ENCODE measurements at regions not wholly inside any gene's neighbourhood (a gene's known extent, or its start where the extent isn't known, plus 50 kb on each side); places are given as distances from the start of the nearest gene placed in this dataset.

GRCh38 chr4:59727745-59728144, 1472.4 kb upstream of the ADGRL3 start:
- H3K4me3 ChIP-seq (ENCODE audit: low read depth, low read length), result no peak overlapping the region
- TF ChIP-seq CTCF (IDR thresholded peaks at IDR 0.05; ENCODE audit: borderline replicate concordance, insufficient read depth, low read depth, low read length), result no peak

GRCh38 chr4:59728496-59728895, 1471.6 kb upstream of the ADGRL3 start:
- no peak for TF ChIP-seq CTCF (IDR thresholded peaks at IDR 0.05; ENCODE audit: borderline replicate concordance, insufficient read depth, low read depth, low read length)
- no peak overlapping the region for H3K4me3 ChIP-seq (ENCODE audit: low read depth, low read length)

- TF ChIP-seq CTCF (IDR thresholded peaks at IDR 0.05; ENCODE audit: borderline replicate concordance, insufficient read depth, low read depth, low read length), result no peak
Observed at GRCh38 chr4:59729321-59729720, 1470.8 kb upstream of the ADGRL3 start.

GRCh38 chr4:59748433-59748832, 1451.7 kb upstream of the ADGRL3 start:
- TF ChIP-seq CTCF (IDR thresholded peaks at IDR 0.05; ENCODE audit: borderline replicate concordance, insufficient read depth, low read depth, low read length), result no peak
- H3K4me3 ChIP-seq (ENCODE audit: low read depth, low read length), result no peak overlapping the region

More at GRCh38 chr4:59729321-59729720, 1470.8 kb upstream of the ADGRL3 start:
- no peak overlapping the region for H3K4me3 ChIP-seq (ENCODE audit: low read depth, low read length)

- no peak for TF ChIP-seq CTCF (IDR thresholded peaks at IDR 0.05; ENCODE audit: borderline replicate concordance, insufficient read depth, low read depth, low read length)
Observed at GRCh38 chr4:59759082-59759825, 1440.9 kb upstream of the ADGRL3 start.

GRCh38 chr4:59762344-59762743, 1437.8 kb upstream of the ADGRL3 start:
- H3K4me3 ChIP-seq (ENCODE audit: low read depth, low read length), result no peak overlapping the region
- no peak for TF ChIP-seq CTCF (IDR thresholded peaks at IDR 0.05; ENCODE audit: borderline replicate concordance, insufficient read depth, low read depth, low read length)

More at GRCh38 chr4:59759082-59759825, 1440.9 kb upstream of the ADGRL3 start:
- no peak overlapping the region for H3K4me3 ChIP-seq (ENCODE audit: low read depth, low read length)

- no peak for TF ChIP-seq CTCF (IDR thresholded peaks at IDR 0.05; ENCODE audit: borderline replicate concordance, insufficient read depth, low read depth, low read length)
- no peak overlapping the region for H3K4me3 ChIP-seq (ENCODE audit: low read depth, low read length)
Observed at GRCh38 chr4:59770601-59771264, 1429.4 kb upstream of the ADGRL3 start.
